ENCODE measurements at regions not wholly inside any gene's neighbourhood (a gene's known extent, or its start where the extent isn't known, plus 50 kb on each side); places are given as distances from the start of the nearest gene placed in this dataset.

GRCh38 chr12:58988643-58989344 lies 68.5 kb upstream of the LRIG3 start:
- Histone ChIP-seq H3K4me3 (ENCODE audit: control insufficient read depth in 1 of 7, extremely low read depth in 1 of 7, insufficient read depth in 4 of 7, low read depth in 2 of 7, low read length in 6 of 7) (no peak overlapping the region), H3K27ac (ENCODE audit: insufficient read depth in 1 of 2, low read depth in 1 of 2, low read length in 2 of 2, poor library complexity in 1 of 2, severe bottlenecking in 2 of 2) (no peak overlapping the region), H3K36me3 (ENCODE audit: control insufficient read depth in 4 of 4, insufficient read depth in 4 of 4, low read length in 3 of 4) (no peaks in the 10 kb centered on the region), H3K9me3 (ENCODE audit: control extremely low read depth in 1 of 5, control insufficient read depth in 4 of 5, insufficient read depth in 2 of 5, low read depth in 1 of 5, low read length in 4 of 5) (peaks cover 0 to 8% (median 0%) of the 10 kb centered on the region in 5 experiments), H3K4me1 (ENCODE audit: control extremely low read depth in 1 of 4, control insufficient read depth in 4 of 4, insufficient read depth in 4 of 4, low read length in 3 of 4) (no peaks in the 10 kb centered on the region), H3K27me3 (replicated peaks in 2 of 5; ENCODE audit: control insufficient read depth in 4 of 5, insufficient read depth in 5 of 5, low read length in 4 of 5) (no peaks in the 10 kb centered on the region)
- no CpG with 5 or more reads among the region's 1 CpG for WGBS (ENCODE audit: insufficient coverage)
- DNase-seq, result no peak
- POLR2A ChIA-PET, result no interaction called here
- CTCF ChIA-PET, result no interaction called here

GRCh38 chr12:58981961-58982360 lies 61.7 kb upstream of the LRIG3 start:
- ChIA-PET POLR2A (no interaction called here), CTCF (no interaction called here)
- 100% methylated on average over 1 of the region's 3 CpGs for WGBS (ENCODE audit: insufficient coverage)
- Histone ChIP-seq H3K4me1 (ENCODE audit: control extremely low read depth in 1 of 4, control insufficient read depth in 4 of 4, insufficient read depth in 4 of 4, low read length in 3 of 4) (no peaks in the 10 kb centered on the region), H3K9me3 (ENCODE audit: control extremely low read depth in 1 of 5, control insufficient read depth in 4 of 5, insufficient read depth in 2 of 5, low read depth in 1 of 5, low read length in 4 of 5) (no peaks in the 10 kb centered on the region), H3K4me3 (ENCODE audit: control insufficient read depth in 1 of 7, extremely low read depth in 1 of 7, insufficient read depth in 4 of 7, low read depth in 2 of 7, low read length in 6 of 7) (no peak overlapping the region), H3K27ac (ENCODE audit: insufficient read depth in 1 of 2, low read depth in 1 of 2, low read length in 2 of 2, poor library complexity in 1 of 2, severe bottlenecking in 2 of 2) (no peak overlapping the region), H3K27me3 (replicated peaks in 2 of 5; ENCODE audit: control insufficient read depth in 4 of 5, insufficient read depth in 5 of 5, low read length in 4 of 5) (no peaks in the 10 kb centered on the region), H3K36me3 (ENCODE audit: control insufficient read depth in 4 of 4, insufficient read depth in 4 of 4, low read length in 3 of 4) (no peaks in the 10 kb centered on the region)
- DNase-seq, result no peak

- no peak overlapping the region for H3K4me3 ChIP-seq (ENCODE audit: control insufficient read depth in 1 of 7, extremely low read depth in 1 of 7, insufficient read depth in 4 of 7, low read depth in 2 of 7, low read length in 6 of 7)
- no peaks in the 10 kb centered on the region for H3K27me3 ChIP-seq (replicated peaks in 2 of 5; ENCODE audit: control insufficient read depth in 4 of 5, insufficient read depth in 5 of 5, low read length in 4 of 5)
- no peaks in the 10 kb centered on the region for H3K36me3 ChIP-seq (ENCODE audit: control insufficient read depth in 4 of 4, insufficient read depth in 4 of 4, low read length in 3 of 4)
- WGBS (ENCODE audit: insufficient coverage), result no CpG with 5 or more reads among the region's 1 CpG
- DNase-seq, result no peak
- no peaks in the 10 kb centered on the region for H3K9me3 ChIP-seq (ENCODE audit: control extremely low read depth in 1 of 5, control insufficient read depth in 4 of 5, insufficient read depth in 2 of 5, low read depth in 1 of 5, low read length in 4 of 5)
- ChIA-PET CTCF (no interaction called here), POLR2A (no interaction called here)
- no peaks in the 10 kb centered on the region for H3K4me1 ChIP-seq (ENCODE audit: control extremely low read depth in 1 of 4, control insufficient read depth in 4 of 4, insufficient read depth in 4 of 4, low read length in 3 of 4)
- no peak overlapping the region for H3K27ac ChIP-seq (ENCODE audit: insufficient read depth in 1 of 2, low read depth in 1 of 2, low read length in 2 of 2, poor library complexity in 1 of 2, severe bottlenecking in 2 of 2)
These were observed 60.5 kb upstream of the LRIG3 start for GRCh38 chr12:58980768-58981167.

GRCh38 chr12:58978717-58979116 lies 58.4 kb upstream of the LRIG3 start:
- CTCF ChIA-PET, result no interaction called here
- no peaks in the 10 kb centered on the region for H3K27me3 ChIP-seq (replicated peaks in 2 of 5; ENCODE audit: control insufficient read depth in 4 of 5, insufficient read depth in 5 of 5, low read length in 4 of 5)
- POLR2A ChIA-PET, result no interaction called here
- H3K36me3 ChIP-seq (ENCODE audit: control insufficient read depth in 4 of 4, insufficient read depth in 4 of 4, low read length in 3 of 4), result no peaks in the 10 kb centered on the region
- WGBS (ENCODE audit: insufficient coverage), result 100% methylated on average over 2 of the region's 3 CpGs
- DNase-seq, result no peak
- no peak overlapping the region for H3K4me3 ChIP-seq (ENCODE audit: control insufficient read depth in 1 of 7, extremely low read depth in 1 of 7, insufficient read depth in 4 of 7, low read depth in 2 of 7, low read length in 6 of 7)
- H3K27ac ChIP-seq (ENCODE audit: insufficient read depth in 1 of 2, low read depth in 1 of 2, low read length in 2 of 2, poor library complexity in 1 of 2, severe bottlenecking in 2 of 2), result no peak overlapping the region
- no peaks in the 10 kb centered on the region for H3K9me3 ChIP-seq (ENCODE audit: control extremely low read depth in 1 of 5, control insufficient read depth in 4 of 5, insufficient read depth in 2 of 5, low read depth in 1 of 5, low read length in 4 of 5)
- no peaks in the 10 kb centered on the region for H3K4me1 ChIP-seq (ENCODE audit: control extremely low read depth in 1 of 4, control insufficient read depth in 4 of 4, insufficient read depth in 4 of 4, low read length in 3 of 4)

- no peak for DNase-seq
- Histone ChIP-seq H3K4me1 (ENCODE audit: control extremely low read depth in 1 of 4, control insufficient read depth in 4 of 4, insufficient read depth in 4 of 4, low read length in 3 of 4) (no peaks in the 10 kb centered on the region), H3K36me3 (ENCODE audit: control insufficient read depth in 4 of 4, insufficient read depth in 4 of 4, low read length in 3 of 4) (no peaks in the 10 kb centered on the region), H3K27me3 (replicated peaks in 2 of 5; ENCODE audit: control insufficient read depth in 4 of 5, insufficient read depth in 5 of 5, low read length in 4 of 5) (no peaks in the 10 kb centered on the region), H3K27ac (ENCODE audit: insufficient read depth in 1 of 2, low read depth in 1 of 2, low read length in 2 of 2, poor library complexity in 1 of 2, severe bottlenecking in 2 of 2) (no peak overlapping the region), H3K4me3 (ENCODE audit: control insufficient read depth in 1 of 7, extremely low read depth in 1 of 7, insufficient read depth in 4 of 7, low read depth in 2 of 7, low read length in 6 of 7) (no peak overlapping the region), H3K9me3 (ENCODE audit: control extremely low read depth in 1 of 5, control insufficient read depth in 4 of 5, insufficient read depth in 2 of 5, low read depth in 1 of 5, low read length in 4 of 5) (no peaks in the 10 kb centered on the region)
- CTCF ChIA-PET, result no interaction called here
- no CpG with 5 or more reads among the region's 4 CpGs for WGBS (ENCODE audit: insufficient coverage)
- POLR2A ChIA-PET, result no interaction called here
These were observed 57.2 kb upstream of the LRIG3 start for GRCh38 chr12:58977476-58977875.

- Histone ChIP-seq H3K27me3 (replicated peaks in 2 of 5; ENCODE audit: control insufficient read depth in 4 of 5, insufficient read depth in 5 of 5, low read length in 4 of 5) (no peaks in the 10 kb centered on the region), H3K9me3 (ENCODE audit: control extremely low read depth in 1 of 5, control insufficient read depth in 4 of 5, insufficient read depth in 2 of 5, low read depth in 1 of 5, low read length in 4 of 5) (no peaks in the 10 kb centered on the region), H3K4me3 (ENCODE audit: control insufficient read depth in 1 of 7, extremely low read depth in 1 of 7, insufficient read depth in 4 of 7, low read depth in 2 of 7, low read length in 6 of 7) (no peak overlapping the region), H3K27ac (ENCODE audit: insufficient read depth in 1 of 2, low read depth in 1 of 2, low read length in 2 of 2, poor library complexity in 1 of 2, severe bottlenecking in 2 of 2) (no peak overlapping the region), H3K36me3 (ENCODE audit: control insufficient read depth in 4 of 4, insufficient read depth in 4 of 4, low read length in 3 of 4) (no peaks in the 10 kb centered on the region), H3K4me1 (ENCODE audit: control extremely low read depth in 1 of 4, control insufficient read depth in 4 of 4, insufficient read depth in 4 of 4, low read length in 3 of 4) (no peaks in the 10 kb centered on the region)
- CTCF ChIA-PET, result no interaction called here
- POLR2A ChIA-PET, result no interaction called here
- WGBS (ENCODE audit: insufficient coverage), result 91% methylated on average over 1 of the region's 2 CpGs
- DNase-seq, result no peak
These were observed 55.8 kb upstream of the LRIG3 start for GRCh38 chr12:58976146-58976545.
